CD4-positive, alpha-beta T cell treated with Interleukin-15 for 4 hours (primary cell): ENCODE measurements at regions not wholly inside any gene's neighbourhood (a gene's known extent, or its start where the extent isn't known, plus 50 kb on each side); places are given as distances from the start of the nearest gene placed in this dataset.

Source experiments
- DNase-seq: peaks from one replicate; pipeline ENCODE4 v3.0.0-alpha.2; 2020; ENCODE audit warnings: low spot score

DNA sequence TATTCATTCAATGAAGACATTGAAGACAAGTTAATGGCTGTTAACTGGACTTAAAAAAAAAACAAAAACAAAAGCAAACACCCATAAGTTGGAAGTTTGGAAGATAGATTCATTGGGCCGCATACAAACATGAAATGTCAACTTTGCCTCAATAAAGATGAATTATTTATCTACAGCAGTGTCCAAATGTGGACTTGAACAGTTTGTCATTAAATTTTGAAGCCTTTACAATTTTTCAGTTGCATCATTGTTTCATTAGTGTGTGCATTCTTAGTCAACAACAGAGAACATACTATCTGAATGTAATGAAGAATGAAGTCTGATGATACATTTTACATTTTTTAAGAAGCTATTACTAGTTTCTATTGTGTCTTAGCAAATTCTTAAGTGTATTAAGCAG lies 152.1 kb downstream of the SLIT2 start:
- no peak for DNase-seq

DNA sequence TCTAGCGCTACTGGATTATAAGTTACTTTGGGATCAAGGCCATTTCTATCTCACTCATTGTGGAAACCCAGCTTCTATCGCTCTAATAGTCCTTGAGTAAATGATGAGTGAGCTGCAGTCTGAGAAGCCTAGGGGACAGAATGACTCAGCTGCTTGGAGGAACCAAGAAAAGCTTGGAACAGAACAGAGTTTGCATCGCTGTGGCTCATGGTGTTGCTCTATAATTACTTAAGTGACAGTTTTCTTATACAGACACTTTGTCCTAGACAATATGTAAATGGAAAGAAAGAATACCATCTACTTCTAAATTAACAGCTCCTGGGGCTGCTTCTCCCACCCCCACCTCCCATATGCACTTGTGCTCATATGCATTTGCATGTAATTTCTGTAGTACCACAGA lies 156.9 kb downstream of the SLIT2 start:
- DNase-seq, result no peak

DNA sequence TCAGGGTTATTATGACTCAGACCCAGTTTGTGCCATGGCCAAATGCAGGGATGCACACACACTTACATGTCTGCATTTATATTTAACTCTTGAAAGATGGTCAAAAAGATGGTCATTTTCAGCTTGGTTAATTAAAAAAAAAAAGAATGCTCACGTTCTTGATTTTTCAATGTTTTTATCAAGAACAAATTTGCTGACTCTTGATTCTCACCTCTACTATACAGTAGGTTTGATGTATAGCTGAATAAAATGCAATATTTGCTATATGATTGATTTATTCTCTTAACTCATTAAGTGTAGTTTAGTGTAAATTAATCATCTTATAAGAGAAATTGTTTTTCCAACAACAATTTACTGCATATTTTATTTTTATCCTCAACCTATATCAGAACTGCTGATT lies 160.4 kb downstream of the SLIT2 start:
- no peak for DNase-seq

DNA sequence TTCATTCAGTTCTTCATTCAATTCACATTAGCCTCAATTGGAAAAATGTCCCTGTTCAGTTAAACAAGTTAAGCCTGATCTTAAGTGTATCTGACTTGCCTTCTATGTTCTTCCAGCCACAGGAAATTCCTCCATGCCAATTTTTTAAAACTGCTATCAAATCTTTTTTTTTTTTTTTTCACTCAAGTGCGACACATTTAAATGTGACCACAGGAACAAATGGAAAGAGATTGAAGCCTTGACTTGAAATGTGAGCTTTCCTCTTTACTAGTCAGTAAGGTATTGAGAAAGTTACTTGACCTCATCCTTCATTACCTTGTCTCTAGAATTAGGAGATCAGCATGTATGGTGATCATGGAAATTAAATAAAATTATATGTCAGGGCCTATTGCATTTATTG lies 165.1 kb downstream of the SLIT2 start:
- DNase-seq, result no peak

DNA sequence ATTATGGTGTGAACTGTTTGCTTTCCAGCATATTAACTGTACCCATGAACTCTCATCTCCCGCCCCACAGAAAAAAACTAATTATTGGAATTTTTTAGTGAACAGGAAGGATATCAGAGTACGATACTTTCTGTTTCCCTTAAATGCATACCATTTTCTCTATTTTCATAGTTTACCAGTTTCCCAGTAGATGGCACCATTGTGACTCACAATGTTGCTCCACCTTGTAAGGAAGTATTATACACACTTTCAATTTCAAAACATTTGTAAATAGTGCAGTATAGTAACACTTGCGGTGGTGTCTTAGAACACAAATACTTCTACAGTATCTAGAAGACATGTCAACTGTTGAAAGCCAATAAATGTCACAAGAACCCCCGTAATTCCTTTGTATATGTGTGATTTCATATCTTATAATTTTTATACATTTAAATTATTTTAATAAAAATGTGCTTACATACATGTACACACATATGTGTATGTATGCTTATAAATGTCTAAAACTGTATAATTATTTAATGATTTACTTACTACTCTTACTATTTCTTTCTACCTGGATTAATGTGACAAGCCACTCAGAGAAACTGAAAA lies 167.3 kb downstream of the SLIT2 start:
- peak; percentile 39 for DNase-seq

DNA sequence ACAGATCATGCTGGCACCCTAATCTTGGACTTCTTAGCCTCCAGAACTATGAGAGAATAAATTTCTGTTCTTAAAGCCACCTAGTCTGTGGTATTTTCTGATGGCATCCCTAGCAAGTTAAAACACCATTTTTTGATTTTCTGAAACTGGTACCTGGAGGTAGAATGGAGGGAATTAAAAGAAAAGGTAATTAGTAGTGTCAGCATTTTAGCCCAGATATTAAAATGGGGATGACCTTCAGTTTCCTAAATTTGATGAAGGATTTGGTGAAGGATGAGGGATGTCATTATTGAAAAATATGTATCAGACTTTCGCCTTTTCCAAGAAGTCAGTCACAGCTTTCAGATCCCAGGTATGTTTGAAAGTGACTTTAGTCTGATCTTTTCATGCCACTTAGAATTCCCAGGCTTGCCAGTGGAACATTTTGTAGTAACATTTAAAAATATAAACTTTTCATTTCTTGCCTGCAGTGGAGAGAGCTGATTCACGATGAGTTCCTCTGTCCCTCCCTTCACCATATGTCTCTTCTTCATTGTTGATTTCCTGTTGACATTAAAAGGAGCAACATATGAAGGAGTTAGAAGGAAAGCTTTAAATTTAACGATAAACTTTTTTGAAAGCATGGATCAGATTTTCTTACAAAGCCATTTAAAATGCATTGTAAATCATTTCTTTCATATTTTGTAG lies 169.4 kb downstream of the SLIT2 start:
- DNase-seq, result no peak

DNA sequence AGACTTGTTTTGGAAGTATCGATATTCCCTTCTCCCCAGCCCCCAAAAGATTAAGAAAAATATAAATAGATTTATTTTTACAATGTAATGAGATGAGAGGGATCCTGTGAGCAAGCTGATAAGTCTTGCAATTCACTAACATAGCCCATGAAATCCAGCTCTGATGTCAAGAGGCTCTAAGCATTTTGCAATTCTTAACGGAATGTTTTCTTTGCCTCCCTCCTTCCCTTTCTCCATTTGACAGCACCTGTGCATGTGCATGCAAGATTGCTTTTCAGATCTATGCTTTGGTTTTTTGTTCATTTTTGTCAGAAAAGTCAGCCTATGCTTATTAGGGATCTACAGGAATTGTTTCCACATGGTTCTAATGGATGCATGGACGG lies 169.9 kb downstream of the SLIT2 start:
- DNase-seq, result no peak

DNA sequence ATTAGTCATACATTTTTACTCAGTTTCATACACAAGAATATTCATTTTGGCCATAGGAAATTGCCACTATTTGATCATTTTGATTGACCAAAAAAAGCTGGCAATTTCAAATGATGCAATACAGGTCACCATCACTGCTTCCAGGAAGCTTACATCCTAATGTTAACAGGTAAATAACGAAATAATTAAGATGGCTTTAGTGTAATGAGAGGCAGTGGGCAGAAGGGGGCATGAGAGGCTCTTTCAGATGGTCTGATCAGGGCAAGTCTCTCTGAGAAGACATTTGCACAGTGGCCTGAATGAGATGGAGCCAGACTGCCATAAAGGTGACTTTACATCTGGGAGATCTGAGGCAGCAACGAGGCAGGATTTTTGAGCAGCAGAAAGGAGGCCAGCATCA lies 170.7 kb downstream of the SLIT2 start:
- DNase-seq, result peak; percentile 34

DNA sequence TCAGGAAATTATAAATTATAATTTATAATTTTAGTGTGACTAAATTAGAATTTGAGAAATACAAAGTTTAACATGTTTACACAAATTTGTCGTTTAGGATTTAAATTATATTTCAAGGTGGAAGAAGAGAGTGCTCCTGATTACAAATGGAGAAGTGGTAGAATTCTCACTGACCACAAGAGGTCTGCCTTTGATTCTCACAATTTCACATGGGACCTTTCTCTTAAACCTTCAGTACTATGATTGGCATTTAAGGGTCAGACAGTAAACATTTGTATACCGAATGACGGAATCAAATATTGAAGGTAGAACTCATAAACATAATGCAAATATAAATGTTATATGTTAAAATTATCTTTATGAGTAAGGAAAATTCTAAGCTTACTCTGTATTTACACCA lies 171.7 kb downstream of the SLIT2 start:
- no peak for DNase-seq

DNA sequence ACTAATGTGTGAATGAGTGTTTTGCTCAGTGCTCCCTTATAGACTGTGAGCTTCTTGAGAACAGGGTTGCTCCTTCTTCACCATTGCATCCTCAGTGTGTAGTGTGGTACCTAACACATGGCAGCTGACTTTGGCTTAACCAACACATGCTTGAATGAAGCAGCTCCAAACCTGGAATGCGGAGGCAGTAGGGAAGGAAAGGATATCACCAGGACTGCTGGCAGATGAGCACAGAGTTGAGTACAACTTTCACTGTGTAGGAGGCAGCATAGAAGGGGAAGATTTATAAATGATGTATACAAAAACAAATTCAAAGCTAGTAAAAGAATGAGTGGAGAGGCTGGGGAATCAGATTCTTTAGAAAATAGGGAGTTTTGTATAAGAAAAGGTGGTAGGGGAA lies 174.3 kb downstream of the SLIT2 start:
- DNase-seq, result no peak

DNA sequence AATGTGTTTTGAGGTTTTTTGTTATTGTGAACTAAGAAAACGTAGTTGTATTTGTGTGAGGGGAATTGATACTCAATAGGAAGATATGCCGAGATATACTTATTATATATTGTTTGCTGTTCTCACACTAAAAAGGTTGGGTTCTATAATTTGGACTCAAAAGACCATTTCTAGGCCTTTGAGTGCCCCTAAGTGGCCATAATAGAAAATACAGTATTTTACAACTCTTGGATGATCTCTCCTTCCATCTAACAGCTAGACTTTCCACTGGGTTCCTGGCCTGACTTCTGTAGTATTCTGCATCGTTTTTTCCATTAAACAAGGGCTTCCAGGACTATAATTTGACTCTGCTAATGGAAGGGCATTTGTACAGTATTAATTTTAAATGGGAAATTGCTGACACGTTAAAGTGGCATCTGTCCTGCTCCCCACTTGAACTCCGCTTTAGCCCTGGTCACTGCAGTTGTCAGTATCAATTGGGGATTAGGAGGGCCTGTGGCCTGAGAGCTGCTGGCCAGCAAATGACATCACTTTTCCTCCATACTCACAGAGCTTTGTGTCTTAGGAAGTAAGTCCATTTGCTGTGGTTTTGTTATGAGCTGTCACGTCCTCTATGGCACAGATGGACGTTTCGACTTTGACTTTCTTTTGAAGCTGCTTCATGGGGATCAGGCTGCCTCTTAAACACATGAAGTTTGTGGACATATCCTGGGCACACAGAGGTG lies 176.9 kb downstream of the SLIT2 start:
- DNase-seq, result no peak

DNA sequence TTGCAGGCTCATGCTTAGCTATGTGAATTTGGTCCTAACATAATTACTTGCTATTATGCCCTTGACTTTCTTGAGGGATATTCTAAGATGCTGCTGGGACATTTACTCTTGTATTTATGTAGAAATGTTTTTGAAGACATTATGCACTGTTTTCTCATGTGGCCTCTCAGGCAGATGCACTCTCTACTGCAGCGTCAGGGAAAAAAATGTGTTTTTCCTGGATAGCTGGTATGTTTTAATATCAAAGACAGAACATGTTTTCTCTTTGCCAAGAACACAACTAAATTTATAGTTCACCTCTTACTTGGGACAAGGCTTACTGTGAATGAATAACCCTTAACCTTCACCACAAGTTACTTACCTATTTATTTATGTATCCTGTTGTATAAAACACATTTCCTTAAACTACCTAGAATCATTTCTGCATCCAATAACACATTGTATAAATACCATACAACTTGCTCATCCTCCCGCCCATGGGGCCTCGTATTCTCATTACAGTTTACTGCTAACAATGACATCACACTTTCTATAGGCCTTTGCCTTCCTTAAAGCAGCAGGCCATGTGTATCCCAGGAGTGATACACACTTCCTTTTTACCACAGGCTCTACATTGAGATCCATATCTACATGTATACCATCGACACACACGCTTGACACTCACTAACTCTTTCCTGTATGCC lies 178.7 kb downstream of the SLIT2 start:
- DNase-seq, result no peak

DNA sequence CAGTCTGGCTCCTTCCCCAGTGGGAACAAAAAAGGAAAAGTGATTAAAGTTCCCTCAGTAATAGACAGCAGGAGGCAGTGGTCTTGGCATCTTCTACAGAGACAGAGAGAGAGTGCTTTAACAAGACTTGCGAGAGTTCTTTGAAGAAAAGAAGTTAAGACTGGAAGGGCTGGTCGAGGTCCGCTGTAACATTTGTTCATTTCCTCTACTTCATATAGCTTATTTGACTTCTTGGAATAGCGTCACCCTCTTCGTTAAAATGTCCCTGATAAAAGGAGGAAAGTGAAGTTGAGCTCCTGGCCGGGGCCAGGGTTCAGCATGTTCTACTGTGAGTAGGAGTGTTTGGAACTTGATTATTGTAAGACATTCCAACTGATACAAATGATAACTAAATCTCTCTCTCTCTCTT lies 179.8 kb downstream of the SLIT2 start:
- no peak for DNase-seq

DNA sequence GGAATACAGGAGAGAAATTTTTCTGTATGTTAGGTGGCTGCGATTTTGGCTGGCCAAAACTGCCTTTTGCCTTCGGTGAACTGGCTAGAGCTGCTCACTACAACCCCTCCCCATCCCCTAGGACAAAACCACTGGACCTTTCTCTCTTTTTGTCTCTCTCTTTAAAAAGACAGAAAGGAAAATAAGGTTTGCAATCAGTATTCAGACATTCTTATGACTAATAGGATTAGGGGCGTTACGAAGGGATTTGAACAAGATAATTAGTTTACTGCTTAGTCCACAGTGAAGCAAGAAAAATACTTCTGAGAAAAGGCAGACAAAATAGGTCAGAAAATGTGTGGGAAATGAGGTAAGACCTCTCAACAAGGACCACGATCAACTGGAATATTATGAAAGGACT lies 180.4 kb downstream of the SLIT2 start:
- DNase-seq, result no peak

DNA sequence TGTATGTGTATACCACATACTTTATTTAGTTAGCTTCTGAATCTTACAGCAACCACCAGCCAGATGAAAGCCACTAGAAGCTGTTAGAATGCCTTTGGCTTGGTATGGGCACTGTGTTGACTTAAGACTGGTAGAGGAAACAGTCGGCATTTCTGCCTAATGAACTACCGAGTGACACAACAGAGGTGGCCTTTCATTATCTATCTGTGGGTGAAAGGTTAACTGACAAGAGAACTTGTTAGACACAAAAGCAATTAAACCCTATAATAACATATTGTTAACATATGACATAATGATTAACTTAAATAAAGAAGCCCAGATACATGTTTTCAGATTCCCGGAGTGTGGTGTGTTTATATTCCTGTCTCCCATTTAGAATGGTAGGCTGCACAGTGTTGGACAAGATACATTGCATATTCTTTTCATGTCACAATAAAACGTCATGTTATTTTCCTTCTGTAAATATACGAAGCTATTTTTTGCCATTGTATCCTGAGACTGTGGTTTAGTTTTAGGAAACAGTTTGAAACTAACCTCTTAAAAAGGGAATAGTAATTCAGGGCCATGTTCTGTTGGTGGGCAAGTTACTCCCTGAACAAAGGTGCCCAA lies 181.5 kb downstream of the SLIT2 start:
- no peak for DNase-seq

DNA sequence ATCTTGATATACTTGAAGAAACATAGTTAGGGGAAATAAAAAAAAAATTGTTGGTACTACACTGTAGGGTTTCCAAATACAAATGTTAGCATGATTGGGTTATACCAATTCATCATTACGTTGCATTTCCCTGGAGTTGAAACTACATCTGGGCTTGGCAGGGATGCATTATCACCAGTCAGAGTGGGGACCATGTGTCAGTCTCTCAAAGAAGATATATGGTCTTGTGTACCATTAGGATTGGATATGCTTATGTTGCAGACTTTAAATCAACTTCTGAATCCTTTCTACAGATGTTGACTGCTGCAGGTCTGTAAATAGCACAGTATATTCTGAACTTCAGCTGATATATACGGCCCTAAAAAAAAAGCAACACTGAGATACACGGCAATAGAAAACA lies 188.5 kb downstream of the SLIT2 start:
- no peak for DNase-seq

DNA sequence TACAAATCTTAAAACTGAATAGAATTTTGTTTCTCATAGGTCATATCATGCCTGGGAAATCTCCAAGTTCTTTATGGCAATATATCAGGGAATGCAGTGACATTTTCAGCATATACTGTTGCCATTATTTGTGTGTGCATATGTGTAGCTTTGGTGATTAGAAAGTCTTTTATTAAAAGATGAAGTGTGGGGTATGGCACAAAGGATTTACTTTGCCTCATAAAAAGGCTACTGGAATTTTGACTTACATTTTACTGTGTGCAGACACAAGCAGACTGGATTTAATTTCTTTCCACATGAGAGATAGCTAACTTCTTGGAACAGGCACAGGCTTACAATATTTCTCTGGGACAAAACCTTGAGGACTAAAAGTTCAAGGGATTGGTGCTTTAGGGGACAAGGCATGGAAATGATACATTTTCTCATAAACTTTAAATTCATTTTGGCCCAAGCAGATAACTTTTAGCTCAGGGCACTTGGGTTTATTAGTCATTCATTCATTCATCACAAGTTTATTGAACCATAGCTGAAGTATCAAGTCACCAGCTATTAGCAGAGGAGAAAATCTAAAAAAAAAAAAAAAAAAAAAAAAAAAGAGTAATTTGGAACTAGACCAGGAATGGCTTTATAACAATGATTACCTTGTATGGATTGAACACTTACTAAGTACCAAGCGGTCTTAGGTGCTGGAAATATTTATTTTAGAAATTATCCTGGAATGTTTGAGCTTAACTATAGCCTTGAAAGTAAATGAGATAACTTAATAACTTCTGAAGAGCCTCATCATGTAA lies 191.5 kb downstream of the SLIT2 start:
- no peak for DNase-seq

DNA sequence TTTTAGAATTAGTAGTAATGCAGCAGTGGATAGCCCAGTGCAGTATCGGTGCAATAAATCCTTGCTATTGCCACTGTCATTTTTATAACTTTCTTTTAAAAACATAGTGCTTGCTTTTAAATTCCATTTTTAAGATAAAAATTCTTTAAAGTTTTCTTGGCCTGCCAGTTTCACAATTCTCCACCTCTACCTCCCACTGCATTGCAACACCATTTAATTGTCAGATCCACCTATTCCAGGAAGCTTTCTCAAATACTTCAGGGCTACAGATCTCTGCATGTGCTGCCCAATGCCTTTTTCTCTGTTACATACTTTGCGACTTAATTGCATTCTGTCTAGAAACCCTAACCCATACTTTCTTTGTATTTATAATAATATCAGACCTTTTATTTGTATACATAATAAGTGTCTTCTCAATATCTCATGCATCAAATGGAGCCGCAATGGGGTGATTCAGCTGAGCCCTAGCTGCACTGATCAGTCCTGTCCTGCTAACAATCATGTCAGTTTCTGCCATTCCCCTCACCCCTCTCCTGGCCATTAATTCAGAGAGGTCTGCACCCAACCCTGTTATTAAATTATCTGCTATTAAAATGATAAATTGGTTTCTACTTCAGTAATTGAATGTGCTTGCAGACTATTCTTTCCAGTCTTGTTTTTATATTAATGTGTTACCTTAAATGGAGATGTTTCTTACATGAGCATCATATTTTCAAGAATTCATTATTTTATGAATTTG lies 193.1 kb downstream of the SLIT2 start:
- no peak for DNase-seq

DNA sequence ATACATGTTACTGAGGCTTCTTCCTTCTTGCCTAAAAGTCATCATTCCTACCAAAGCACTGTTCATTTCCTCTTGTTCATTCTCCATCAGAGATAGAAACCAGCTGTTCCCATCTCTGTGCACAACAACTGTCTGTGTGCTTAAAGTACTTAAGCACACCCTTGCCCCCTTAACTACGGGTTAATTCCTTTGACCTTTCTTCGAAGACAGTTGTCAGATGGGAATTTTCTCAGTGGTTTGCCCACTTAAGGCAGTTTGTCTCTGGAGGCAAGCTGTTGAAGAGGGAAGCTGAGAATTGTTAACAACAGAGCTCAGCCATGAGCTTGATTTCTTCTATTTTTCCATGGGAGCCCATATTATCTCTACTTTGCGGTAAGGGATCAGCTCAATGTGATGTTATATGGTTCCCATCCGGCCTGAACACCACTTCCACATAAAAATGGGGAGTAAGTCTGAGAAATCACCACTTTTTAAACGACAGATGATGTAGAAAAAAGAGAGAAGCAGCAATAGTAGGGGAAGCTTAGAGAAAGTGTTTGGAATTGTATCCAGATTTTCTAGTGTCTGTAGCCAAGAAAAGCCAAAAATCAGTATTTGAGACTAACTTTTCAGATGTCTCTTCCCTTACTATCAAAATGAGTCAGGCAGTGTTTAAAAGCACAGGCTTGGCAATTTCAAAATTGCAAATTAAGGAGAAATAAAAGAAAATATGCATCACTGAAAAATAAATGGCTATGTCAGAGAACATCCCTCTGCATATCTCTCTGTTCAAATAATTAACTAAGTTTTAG lies 194.4 kb downstream of the SLIT2 start:
- DNase-seq, result no peak

DNA sequence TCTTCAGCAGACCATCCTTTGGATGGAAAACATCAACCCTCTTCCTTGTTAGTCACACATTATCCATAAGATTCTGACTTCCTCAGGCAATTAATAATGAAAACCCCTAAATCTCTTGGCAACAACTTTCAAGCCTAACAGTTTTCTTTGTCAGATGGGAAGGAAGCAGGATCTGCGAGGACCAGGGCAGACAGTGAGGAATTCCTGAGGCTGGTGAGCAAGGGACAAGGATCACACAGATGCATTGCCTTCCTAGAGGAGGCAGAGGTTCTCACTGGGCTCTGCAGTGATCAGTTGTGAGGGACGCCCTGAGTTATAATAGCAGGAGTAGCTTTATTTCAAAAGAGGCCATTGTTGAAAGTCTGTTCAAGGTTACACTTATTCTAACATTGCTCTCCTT lies 195.4 kb downstream of the SLIT2 start:
- no peak for DNase-seq
